Activated CD4-positive, CD25-positive, alpha-beta regulatory T cell (primary cell): ENCODE measurements at regions not wholly inside any gene's neighbourhood (a gene's known extent, or its start where the extent isn't known, plus 50 kb on each side); places are given as distances from the start of the nearest gene placed in this dataset.

Experiments
- DNase-seq, 4 experiments: peaks; one replicate each; lab custom pipeline; 2025; lab: John Stamatoyannopoulos, UW

DNA sequence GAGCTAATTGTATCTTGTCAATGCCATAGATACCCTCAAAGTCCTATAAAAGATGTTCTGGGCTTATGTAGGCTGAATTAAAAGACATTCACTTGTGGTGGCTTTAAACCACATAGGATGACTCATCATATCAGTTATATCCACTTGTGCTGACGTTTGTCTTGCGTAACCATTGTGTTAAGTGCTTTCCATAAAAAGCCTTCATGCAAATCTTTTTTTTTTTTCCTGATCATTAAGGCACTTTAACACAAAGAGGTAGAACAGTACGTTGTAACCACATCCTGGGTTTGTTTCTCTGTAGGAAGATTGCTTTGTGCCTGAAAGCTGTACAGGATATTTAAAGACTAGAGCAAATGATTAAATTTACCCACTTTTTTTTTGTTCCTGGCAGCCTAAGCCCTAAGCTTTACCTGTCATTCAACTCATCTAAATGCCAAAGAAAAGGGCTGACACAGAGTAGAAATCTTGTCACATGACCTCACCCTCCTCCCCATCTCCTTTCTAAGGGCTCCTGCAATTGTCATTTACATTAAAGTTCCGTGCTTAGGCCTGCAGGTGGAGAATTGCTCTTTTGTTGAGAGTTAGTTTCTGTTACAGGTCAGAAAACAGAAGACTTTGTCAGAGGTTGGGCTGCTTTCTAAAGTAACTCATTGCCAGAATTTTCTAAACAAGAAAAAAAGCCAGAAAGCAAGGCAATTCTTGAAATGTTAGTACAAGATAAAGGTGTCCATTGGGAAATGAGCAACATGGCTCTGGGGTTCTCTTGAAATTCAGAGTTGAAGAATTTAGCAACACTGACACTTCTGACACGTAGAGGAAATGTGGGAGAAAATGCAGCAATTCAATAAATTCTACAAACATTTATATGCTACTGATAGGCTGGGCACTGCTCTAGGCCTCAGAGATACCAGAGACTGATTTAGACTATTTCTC, 555.6 kb downstream of the PPARGC1A start:
- DNase-seq, result peak in 1 of 4 experiments; percentile 0

DNA sequence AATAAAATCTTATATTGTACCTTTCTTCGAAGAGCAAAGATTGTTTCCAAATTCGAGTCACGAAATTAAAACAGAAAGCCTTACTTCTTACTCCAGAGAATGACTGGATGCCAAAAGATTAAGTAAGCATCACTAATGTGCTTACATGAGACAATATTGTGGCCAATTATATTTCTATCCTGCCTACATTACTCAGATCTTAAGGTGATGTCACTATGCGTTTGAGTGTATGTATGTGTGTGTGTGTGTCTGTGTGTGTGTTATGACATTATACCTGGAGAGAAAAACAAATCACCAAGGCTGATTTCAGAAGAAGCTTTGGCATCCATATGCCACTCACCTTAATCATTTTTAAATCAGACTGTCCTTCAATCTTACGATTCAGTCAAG, 556.3 kb downstream of the PPARGC1A start:
- no peak for DNase-seq

DNA sequence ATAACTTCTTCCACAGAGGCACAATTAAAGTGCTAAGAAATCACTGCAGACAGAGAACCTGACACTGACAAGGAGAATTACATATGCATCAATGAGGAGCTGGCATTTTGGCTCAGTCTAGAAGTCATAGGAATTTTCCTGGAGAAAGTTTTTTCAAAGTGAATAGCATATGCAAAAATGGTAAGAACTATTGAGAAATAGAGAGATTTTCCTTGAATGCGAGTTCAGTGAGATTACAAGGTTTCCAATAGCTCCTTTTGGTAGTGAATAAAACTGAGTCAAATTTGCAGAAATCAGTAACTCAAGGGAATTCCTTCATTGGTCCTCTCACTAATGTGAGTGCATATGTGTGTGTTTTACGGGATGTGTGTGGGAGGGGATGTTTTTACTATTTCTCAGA, 557.5 kb downstream of the PPARGC1A start:
- no peak for DNase-seq

DNA sequence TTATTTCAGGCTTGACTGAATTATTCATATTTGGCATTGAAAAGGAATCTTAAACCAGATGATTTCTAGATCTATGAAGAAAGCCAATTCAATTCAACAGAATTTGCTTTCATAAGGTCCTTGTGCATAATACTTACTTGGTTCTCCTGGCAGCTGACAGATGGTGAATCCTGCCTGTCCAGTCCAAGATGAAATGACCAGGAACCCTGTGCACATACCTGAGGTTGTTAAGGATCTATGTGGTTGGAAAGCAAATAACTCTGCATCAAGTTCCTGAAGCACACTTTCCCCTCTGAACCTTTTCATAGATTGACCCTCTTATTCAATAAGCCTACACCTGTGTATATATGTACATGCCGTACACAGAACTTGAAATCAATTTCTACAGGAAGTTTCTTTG, 562.7 kb downstream of the PPARGC1A start:
- DNase-seq, result no peak

DNA sequence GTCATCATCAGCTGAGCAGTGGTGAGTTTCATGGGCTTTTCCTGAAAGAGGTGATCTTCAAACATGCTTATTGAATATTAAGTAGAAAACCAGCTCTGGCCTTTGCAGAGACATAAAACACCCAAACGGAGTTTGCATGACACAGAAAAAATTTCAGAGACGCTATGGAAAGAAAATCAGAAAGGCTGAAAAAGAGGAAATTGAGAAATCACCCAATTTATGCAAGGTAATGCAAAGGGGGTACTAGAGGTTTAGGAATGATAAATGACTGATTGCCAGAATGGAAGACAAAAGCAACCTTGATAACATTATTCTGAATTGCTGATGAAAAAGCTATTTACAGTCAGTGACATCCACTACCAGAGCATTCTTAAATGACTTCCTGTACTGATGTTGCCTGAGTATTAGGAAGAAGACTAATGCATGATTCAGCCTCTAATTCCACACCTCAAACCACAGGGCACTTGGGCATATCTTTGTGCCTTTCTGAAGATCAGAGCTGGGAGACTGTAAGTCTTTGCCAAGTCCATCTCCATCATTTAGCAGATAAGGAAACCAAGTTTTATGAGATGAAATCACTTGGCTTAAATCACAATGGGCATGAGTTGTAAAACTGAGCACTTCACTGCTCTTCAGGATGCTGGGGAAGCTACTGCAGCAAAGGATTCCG, 565.7 kb downstream of the PPARGC1A start:
- no peak for DNase-seq

DNA sequence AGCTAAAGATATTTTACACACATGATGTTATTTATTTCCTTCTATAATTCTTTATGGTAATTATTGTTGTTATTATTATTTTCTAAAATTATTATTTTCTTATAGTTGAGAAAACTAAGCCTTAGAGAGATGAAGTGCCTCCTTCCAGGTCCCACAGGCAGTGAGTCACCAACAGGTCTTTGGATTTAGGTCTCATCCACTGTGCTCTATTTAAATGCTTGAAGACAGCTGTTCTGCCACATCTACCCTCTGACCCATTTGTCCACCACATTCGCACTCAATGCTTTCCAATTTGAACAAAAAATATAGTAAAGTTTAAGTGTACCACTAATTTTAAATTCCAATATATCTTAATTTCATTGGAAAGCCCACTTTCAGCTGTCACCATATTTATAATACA, 566.4 kb downstream of the PPARGC1A start:
- no peak for DNase-seq

DNA sequence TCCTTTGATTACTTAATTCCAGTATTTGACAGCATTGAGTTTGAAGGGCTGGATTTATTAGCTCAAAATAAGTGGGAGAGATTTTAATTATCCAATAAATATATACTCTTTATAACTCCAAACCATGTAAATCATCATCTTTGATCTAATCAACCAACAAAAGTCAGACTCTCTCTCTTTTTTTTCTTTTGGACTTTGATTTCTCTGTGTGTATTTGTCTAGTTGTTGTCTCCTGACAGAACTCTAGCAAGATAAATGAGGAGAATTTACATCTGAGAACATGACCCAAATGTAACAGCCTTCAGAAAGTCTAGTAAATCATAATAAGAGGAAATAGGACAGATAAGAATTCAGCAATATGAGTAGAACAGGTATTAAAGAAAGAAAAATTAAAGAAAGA, 567.1 kb downstream of the PPARGC1A start:
- DNase-seq, result no peak

DNA sequence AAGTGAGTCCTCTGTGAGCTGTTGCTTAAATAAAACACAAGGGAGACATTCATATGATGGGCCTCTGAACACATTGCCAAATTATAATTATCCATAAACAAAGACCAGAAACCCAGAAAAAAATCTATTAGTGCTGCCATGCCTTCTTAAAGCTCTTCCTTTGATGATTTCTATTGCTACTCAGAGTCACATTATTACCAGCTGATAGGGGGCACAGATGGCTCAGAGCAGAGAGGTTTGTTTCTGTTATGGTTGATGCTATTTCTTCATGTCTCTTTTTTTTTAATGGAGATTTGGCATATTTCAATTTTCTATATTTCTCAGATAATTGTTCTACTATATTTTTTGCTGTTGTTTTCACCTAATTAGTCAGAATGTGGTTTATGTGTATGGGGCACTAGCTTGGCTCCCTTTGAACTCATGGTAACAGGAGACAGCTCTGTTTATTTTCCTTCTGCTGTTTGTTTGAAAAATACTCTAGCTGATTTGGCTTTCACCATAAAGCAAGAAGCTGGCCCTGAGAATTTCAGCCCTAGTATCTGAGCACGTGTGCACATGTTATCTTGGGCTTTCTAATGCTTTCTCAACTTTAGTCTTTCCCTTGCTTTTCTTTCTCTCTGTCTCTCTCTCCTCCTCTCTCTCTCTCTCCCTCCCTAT, 568.8 kb downstream of the PPARGC1A start:
- no peak for DNase-seq

DNA sequence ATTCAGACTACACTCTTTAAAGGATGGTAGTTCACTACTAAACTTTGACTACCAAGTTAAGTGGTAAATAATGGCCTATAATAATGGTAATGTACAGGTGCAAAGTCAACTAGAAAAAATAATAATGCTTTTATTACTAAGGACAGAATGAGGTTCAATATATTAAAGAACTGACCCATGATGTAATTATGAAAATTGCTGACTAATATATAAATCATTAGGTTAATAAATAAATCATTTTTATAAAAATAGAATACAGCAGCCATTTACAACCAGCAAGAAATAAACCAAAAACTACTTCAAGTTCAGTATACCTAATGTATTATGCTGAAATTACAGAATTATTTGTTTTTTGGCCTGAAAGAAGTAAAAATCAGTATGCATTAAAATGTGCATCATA, 577.2 kb downstream of the PPARGC1A start:
- no peak for DNase-seq

DNA sequence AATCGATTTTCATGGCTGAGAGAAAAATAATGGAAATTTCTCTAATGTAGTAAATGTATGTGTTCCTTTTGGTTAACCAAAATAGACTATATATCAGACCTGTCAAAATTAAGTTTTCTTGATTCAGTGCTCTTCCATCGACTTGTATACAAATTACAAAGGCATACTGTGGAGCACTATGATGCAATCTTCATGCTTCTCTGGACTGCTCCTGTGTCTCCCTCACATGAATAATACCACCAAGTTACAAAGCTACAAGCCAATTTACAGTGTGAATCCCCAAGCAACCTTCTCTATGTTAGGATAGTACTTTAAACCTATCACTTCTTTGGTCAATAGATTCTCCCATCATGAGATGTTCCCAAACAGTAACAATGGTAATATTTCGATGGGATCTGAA, 577.9 kb downstream of the PPARGC1A start:
- no peak for DNase-seq

DNA sequence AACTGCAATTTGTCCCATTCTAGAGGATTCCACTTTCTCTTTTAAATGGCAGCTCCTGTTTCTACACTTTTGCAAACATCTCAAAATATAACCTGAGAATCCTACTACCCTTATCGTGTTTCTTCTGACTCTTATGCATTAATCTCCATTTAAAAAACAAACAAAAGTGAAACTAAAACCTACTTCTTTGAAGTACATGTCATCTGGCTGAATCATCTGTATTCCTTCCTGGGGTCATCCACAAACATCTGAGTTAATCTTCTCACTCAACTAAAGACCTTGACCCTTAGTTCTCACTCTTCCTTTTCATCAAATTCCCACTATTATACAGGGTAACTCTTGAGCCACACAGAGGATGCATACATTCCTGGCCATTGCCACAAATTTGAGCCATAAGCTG, 584.8 kb downstream of the PPARGC1A start:
- DNase-seq, result no peak

DNA sequence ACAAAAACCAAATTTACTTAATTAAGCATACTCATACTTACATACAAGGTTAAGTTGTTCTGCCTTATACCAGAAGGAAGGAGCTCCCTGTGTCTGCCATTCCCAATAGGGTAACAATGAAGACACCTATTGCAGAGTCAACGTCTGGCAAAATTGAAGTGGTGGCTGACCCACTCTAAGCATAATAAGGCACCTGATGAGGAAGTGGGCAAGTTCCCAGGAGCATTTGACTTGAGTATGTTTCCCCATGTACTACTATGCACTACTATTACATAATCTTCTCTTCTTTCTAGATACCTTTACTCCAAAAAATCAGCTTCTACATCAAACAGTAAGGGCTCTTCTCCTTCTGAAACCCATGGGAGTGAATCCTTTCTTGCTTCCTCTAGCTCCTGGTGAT, 591.5 kb downstream of the PPARGC1A start:
- DNase-seq, result no peak

DNA sequence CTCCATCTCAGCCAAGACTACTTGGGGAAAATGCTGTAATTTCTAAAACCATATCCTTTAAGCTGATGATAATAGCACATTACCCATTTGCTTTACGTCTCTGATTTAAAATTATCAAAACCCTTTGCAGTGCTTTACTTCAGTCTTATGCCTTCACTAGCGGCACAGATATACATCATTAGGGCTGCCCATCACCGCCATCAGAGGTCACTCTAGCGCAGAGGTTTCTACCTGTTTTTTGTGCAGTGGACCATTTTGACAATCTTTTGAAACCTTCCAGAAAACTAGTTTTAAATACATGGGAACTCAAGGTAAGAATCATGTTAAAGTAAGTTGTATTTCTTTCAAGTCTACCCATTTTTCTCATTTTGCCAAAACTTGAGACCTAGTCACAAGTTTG, 592.5 kb downstream of the PPARGC1A start:
- DNase-seq, result no peak

DNA sequence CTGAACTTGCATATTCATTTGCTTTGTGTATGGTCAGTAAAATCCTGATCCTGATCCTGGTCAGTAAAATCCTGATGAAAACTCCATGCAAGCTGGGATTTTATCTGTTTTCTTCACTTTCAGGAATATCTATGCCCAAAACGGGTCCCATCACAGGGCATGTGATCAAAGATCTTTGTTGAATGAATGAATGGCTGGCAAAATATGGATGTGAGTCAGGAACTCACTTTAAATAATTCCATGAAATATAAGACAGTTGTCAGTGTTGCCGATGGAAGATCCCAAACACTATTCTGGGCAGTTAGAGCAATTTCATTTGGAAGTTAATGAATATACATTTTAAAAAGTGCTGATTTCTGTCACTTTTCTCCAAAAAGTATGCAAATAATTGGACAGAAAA, 598.4 kb downstream of the GBA3 start:
- DNase-seq, result no peak

DNA sequence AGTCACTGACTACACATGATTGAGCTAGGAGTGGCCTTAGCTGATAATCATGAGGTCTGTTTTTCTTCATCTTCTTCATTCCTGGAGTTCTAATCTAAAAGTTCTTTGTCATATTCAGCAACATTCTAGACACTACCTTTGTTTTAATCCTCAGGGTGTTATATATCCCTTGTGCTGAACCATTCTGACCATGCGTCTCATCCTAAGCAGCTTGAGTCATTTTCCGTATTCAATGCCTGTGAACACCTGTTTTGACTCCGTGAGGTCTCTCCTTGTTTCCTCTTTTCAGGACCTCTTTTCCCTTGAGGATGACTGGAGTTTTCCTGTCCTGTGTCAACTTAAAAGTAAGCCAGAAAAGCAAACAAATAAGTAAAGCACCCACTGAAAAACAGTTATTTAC, 597.9 kb downstream of the GBA3 start:
- no peak for DNase-seq

DNA sequence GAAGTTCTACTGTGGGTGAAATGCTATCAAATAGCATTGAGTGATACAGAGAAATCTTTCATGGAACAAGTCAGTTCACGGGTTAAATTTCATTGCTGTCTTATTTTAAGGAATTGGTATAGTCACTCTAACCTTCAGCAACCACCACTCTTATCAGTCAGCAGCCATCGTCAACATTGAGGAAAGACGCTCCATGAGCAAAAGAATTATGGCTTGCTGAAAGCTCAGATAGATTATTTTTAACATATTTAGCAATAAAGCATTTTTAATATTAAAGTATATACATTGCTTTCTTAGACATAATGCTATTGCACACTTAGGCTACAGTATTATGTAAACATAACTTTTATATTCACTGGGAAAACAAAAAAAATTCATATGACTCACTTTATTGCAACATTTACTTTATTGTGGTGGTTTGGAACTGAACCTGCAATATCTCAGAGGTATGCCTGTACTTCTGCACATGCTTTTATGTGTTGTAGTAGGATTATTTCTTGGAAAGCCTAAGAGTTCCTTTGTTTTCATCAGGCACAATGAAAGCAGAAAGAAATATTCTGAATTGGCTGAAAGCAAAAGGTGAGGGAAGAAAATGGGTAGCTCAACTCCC, 586.7 kb downstream of the GBA3 start:
- no peak for DNase-seq

DNA sequence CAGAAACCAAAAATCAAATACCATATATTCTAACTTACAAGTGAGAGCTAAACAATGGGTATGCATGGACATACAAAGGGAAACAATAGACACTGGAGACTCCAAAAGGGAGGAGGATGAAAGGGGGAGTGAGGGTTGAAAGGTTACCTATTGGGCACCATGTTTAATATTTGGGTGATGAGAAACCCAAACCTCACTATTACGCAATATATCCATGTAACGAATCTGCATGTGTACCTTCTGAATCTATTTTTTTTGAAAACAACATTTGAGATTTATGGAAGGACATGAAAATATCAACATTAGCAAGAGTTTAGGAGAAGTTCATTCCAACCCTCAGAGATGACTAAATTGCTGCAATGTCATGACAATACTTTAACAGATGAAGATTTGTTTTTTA, 586.1 kb downstream of the GBA3 start:
- no peak for DNase-seq

DNA sequence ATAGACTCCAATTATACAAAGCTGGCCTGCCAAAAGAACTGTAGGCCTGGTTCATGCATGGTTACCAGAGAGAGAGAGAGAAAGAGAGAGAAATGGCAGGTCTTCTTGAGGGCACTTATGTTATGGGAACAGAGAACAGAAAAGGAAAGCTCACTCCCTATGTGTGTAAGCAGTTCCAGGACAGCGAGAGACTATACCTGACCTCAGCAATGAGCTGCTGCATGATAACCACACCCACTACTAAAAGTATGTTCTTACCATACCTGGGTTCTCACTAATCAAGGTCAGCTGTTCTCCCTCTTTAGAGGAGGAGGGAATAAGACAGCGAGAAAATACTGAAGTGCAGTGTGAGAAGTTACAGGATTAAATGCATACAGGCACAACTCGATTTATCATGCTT, 583.3 kb downstream of the GBA3 start:
- DNase-seq, result no peak

DNA sequence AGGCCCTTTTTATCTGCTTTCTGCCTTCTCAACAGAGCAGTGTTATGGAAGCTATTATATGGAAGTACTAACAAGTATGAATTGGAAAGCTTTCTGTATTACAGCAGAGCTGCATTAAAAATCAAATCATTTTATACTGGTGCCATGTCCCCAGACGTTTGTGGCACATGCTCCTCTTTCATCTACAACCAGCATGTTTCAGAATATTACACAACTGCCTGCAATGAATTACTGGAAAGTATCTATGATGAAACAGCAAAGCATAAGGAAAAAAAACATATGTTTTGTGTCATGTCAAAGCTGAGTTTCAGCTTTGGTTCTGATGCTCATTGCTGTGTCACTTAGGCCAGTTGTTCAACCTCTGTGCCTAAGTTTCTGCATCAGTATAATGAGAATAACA, 576.8 kb downstream of the GBA3 start:
- no peak for DNase-seq

DNA sequence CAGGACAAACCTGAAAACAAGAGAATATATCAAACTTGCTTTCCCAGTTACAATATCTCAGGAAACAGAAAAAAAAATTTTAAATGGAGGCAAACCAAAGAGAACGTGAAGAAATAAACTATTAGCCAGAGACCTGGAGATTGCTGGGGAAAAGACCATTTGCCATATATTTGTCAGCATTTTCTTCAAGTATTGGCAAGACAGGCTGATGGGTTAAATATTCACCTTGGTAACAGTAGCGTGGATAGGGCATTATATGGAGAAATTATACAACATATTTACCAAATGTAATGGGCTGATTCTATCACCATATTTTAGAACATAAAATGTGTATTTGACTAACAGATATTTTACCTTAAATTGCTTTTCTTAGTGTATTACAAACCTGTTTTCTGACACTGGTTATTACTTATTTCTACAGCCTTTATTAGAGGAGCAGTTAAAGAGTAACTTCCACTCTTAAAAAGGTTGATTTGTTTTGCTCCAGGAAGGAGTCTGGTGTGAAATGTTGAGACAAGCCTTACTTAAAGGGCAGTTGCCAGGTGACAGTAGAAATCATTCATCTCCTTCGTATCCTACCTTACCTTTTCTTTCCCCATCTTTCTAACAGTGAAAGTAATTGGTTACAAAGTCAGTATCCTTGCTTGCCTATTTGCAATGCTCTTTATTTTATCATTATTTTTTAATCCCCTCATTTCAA, 575.5 kb downstream of the GBA3 start:
- DNase-seq, result no peak

DNA sequence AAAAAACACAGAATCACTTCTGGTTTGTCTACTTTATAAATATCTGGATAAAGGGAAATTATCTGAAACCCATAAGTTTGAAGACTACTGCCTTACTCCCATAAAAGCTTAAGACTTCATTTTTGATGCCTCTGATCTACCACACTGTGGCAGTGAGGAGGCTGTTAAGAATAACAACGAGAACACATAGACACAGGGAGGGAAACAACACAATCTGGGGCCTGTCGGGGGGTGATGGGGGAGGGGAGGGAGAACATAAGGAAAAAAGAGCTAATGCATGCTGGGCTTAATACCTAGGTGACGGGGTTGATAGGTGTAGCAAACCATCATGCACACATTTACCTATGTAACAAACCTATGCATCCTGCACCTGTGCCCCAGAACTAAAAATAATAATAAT, 573.7 kb downstream of the GBA3 start:
- DNase-seq, result no peak

DNA sequence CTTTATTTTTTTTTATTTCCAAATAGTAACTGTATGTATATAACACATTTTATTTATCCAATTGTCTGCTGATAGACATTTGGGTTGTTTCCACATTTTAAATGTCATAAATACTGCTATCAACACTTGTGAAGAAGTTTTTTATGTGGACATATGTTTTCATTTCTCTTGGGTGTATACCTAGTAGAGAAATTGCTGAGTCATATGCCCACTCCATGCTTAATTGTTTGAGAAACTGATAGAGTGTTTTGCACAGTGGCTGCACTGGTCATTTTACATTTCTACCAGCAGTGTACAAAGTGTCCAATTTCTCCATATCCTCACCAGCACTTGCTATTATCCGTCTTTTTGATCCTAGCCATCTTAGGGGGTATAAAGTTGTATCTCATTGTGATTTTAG, 567.8 kb downstream of the GBA3 start:
- no peak for DNase-seq
